Fibroblast of skin of scalp (primary cell): ENCODE measurements at regions not wholly inside any gene's neighbourhood (a gene's known extent, or its start where the extent isn't known, plus 50 kb on each side); places are given as distances from the start of the nearest gene placed in this dataset.

Experiments used
- DNase-seq: peaks from one replicate; pipeline ENCODE4 v3.0.0-alpha.2; 2013

- DNase-seq: no peak
Observed at GRCh38 chr2:194214192-194214591, 1442.8 kb upstream of the SLC39A10 start.

GRCh38 chr2:194205568-194206227 lies 1451.3 kb upstream of the SLC39A10 start:
- no peak for DNase-seq

GRCh38 chr2:194203898-194204297 lies 1453.1 kb upstream of the SLC39A10 start:
- DNase-seq: peak; percentile 46

GRCh38 chr2:194182888-194183287 lies 1474.1 kb upstream of the SLC39A10 start:
- DNase-seq: no peak

- no peak for DNase-seq
Observed at GRCh38 chr2:194176134-194176533, 1480.9 kb upstream of the SLC39A10 start.

GRCh38 chr2:194166818-194167217 lies 1490.2 kb upstream of the SLC39A10 start:
- peak; percentile 30 for DNase-seq

- DNase-seq: no peak
Observed at GRCh38 chr2:194155431-194155830, 1501.6 kb upstream of the SLC39A10 start.

- DNase-seq: no peak
Observed at GRCh38 chr2:194151231-194151630, 1505.8 kb upstream of the SLC39A10 start.

- no peak for DNase-seq
Observed at GRCh38 chr2:194135463-194135862, 1521.6 kb upstream of the SLC39A10 start.

GRCh38 chr2:194128810-194129209 lies 1528.2 kb upstream of the SLC39A10 start:
- no peak for DNase-seq

- no peak for DNase-seq
Observed at GRCh38 chr2:194126418-194126817, 1530.6 kb upstream of the SLC39A10 start.

GRCh38 chr2:194116861-194117260 lies 1540.2 kb upstream of the SLC39A10 start:
- no peak for DNase-seq

GRCh38 chr2:194105358-194105757 lies 1551.7 kb upstream of the SLC39A10 start:
- no peak for DNase-seq

- peak; percentile 3 for DNase-seq
Observed at GRCh38 chr2:194104687-194105086, 1552.3 kb upstream of the SLC39A10 start.

GRCh38 chr2:194103941-194104659 lies 1552.9 kb upstream of the SLC39A10 start:
- DNase-seq: peak; percentile 62

- DNase-seq: no peak
Observed at GRCh38 chr2:194102546-194102945, 1554.5 kb upstream of the SLC39A10 start.

- DNase-seq: peak; percentile 8
Observed at GRCh38 chr2:194100201-194100600, 1556.8 kb upstream of the SLC39A10 start.

GRCh38 chr2:194096402-194096801 lies 1560.6 kb upstream of the SLC39A10 start:
- DNase-seq: no peak

GRCh38 chr2:194095359-194095758 lies 1561.7 kb upstream of the SLC39A10 start:
- DNase-seq: no peak

- no peak for DNase-seq
Observed at GRCh38 chr2:194090251-194090905, 1566.6 kb upstream of the SLC39A10 start.

GRCh38 chr2:194087089-194087958 lies 1569.7 kb upstream of the SLC39A10 start:
- DNase-seq: peak; percentile 34

GRCh38 chr2:194086129-194086528 lies 1570.9 kb upstream of the SLC39A10 start:
- DNase-seq: no peak

GRCh38 chr2:194079989-194080388 lies 1577.0 kb upstream of the SLC39A10 start:
- no peak for DNase-seq
